Karpas-422 (cell line): ENCODE measurements at regions not wholly inside any gene's neighbourhood (a gene's known extent, or its start where the extent isn't known, plus 50 kb on each side); places are given as distances from the start of the nearest gene placed in this dataset.

Experiments
- DNase-seq: peaks from one replicate; pipeline ENCODE4 v3.0.0-alpha.2; 2015
- H2AFZ ChIP-seq: fragments of 200-600 bp; sonication (generic); 2 replicates; pipeline ENCODE4 v1.6.1; 2014; ENCODE audit warnings: antibody characterized with exemption, low read length, mixed read lengths
- H3K27ac ChIP-seq: fragments of 200-600 bp; sonication (generic); 2 replicates; pipeline ENCODE4 v1.5.1; 2014; ENCODE audit warnings: mild to moderate bottlenecking, low read length, moderate library complexity
- H3K27me3 ChIP-seq: fragments of 200-600 bp; sonication (generic); 2 replicates; pipeline ENCODE4 v1.6.1; 2014; ENCODE audit warnings: low read length, mixed read lengths
- H3K36me3 ChIP-seq: fragments of 200-600 bp; sonication (generic); 2 replicates; pipeline ENCODE4 v1.6.1; 2014; ENCODE audit warnings: low read length, mixed read lengths; ENCODE audit not compliant: insufficient read depth
- H3K4me1 ChIP-seq: fragments of 200-600 bp; sonication (generic); 2 replicates; pipeline ENCODE4 v1.6.1; 2014; ENCODE audit warnings: mild to moderate bottlenecking, low read length, mixed read lengths
- H3K4me2 ChIP-seq: fragments of 200-600 bp; sonication (generic); 2 replicates; pipeline ENCODE4 v1.6.1; 2014; ENCODE audit warnings: low read length, low read depth, mild to moderate bottlenecking; ENCODE audit not compliant: poor library complexity, severe bottlenecking
- H3K4me3 ChIP-seq: fragments of 200-600 bp; sonication (generic); 2 replicates; pipeline ENCODE4 v1.5.1; 2014; ENCODE audit warnings: mild to moderate bottlenecking, antibody characterized with exemption, low read length, mixed read lengths
- H3K79me2 ChIP-seq: fragments of 200-600 bp; sonication (generic); 2 replicates; pipeline ENCODE4 v1.6.1; 2014; ENCODE audit warnings: mild to moderate bottlenecking, low read length, mixed read lengths
- H3K9ac ChIP-seq: fragments of 200-600 bp; sonication (generic); 2 replicates; pipeline ENCODE4 v1.6.0; 2014; ENCODE audit warnings: low read length
- H3K9me2 ChIP-seq: fragments of 200-600 bp; sonication (generic), shearing (Covaris generic); replicated peaks from 2 replicates; pipeline ENCODE4 v1.6.0; 2014; ENCODE audit warnings: mild to moderate bottlenecking, low read length, moderate library complexity; ENCODE audit not compliant: insufficient read depth
- H3K9me3 ChIP-seq: fragments of 300-700, 200-600 bp; sonication (generic); 2 replicates; pipeline ENCODE4 v1.6.1; 2014; ENCODE audit warnings: low read length, mixed read lengths
- H4K20me1 ChIP-seq: fragments of 200-600 bp; sonication (generic); 2 replicates; pipeline ENCODE4 v1.6.1; 2014; ENCODE audit warnings: mild to moderate bottlenecking, antibody characterized with exemption, low read length, low read depth; ENCODE audit not compliant: insufficient read depth

DNA sequence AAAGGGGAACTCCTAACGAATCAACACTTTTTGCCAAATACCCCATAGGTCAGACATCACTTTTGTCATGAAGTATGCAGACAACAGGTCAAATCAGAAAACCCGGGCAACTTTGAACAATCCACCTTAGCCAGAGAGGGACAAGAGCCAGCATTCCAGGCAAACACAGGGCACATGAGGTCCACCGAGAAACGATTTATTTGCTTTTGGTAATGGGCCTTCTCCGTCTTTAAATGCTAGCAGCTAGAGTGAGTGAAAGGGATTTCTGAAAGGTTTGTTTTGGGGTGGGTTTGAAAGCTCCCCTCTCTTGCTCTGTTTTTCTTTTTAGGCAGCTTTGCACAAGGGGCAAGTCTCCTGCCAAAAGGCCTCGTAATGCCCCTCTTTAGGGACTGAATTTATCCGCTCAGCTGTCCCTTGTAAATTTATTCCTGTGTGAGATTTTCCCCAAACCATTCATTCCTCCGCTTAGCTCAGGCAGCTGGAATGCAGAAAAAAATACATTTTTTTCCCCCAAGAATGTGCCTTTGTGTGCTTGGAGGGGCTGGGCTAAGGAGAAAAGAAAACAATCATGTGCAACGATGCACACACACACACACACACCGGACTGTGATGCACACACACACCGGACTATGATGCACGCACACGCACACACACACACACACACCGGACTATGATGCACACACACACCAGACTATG is 196.9 kb downstream of the SNX19 start:
- H3K9ac ChIP-seq = no peak overlapping the region
- H2AFZ ChIP-seq = no peak overlapping the region
- H3K27ac ChIP-seq = no peak overlapping the region
- H3K4me3 ChIP-seq = no peak overlapping the region
- no peaks in the 10 kb centered on the region for H3K4me1 ChIP-seq
- no peaks in the 10 kb centered on the region for H3K27me3 ChIP-seq
- H3K4me2 ChIP-seq = no peak overlapping the region
- H3K9me2 ChIP-seq = no peaks in the 10 kb centered on the region
- no peaks in the 10 kb centered on the region for H3K79me2 ChIP-seq
- no peaks in the 10 kb centered on the region for H3K9me3 ChIP-seq
- H3K36me3 ChIP-seq = no peaks in the 10 kb centered on the region
- no peaks in the 10 kb centered on the region for H4K20me1 ChIP-seq
- DNase-seq = no peak

DNA sequence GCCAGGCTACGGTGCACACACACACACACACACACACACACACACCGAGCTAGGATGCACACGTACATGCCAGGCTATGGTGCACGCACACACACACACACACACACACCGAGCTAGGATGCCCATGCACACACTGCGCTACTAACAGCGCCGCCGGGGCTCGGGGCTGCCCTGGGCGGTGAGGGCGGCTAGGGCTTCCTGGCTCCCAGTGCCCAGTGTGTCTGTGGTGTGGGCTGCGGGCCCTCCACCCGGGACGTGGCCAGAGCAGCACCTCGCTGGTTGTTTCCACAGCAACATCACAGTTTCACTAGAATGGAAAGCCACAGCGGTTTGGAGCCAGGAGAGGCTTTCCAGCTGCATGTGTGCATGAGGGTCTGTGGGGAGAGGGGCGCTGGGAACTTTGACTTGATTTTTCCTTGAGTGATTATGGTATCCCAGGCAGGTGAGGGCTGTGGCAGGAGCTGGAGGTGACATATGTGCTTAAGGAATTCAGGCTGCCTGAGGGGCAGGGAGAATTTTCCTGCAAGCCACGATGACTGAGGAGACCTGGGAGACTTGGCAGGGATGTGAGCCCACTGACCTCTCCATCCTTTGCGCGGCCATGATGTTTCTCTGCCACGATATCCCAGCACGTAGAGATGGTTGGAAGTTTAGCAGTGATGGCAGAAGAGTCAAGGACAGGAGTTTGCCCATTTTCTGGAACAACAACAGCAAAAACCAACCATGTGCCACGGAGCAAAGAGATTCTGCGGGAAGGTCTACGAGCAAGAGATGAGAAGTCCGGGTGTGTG is 195.9 kb downstream of the SNX19 start:
- Histone ChIP-seq H3K9me3 (no peaks in the 10 kb centered on the region), H3K79me2 (no peaks in the 10 kb centered on the region), H2AFZ (no peak overlapping the region), H3K4me2 (no peak overlapping the region), H3K9me2 (no peaks in the 10 kb centered on the region), H3K4me3 (no peak overlapping the region), H3K27me3 (no peaks in the 10 kb centered on the region), H3K4me1 (no peaks in the 10 kb centered on the region), H4K20me1 (no peaks in the 10 kb centered on the region), H3K36me3 (no peaks in the 10 kb centered on the region), H3K9ac (no peak overlapping the region), H3K27ac (no peak overlapping the region)
- no peak for DNase-seq

DNA sequence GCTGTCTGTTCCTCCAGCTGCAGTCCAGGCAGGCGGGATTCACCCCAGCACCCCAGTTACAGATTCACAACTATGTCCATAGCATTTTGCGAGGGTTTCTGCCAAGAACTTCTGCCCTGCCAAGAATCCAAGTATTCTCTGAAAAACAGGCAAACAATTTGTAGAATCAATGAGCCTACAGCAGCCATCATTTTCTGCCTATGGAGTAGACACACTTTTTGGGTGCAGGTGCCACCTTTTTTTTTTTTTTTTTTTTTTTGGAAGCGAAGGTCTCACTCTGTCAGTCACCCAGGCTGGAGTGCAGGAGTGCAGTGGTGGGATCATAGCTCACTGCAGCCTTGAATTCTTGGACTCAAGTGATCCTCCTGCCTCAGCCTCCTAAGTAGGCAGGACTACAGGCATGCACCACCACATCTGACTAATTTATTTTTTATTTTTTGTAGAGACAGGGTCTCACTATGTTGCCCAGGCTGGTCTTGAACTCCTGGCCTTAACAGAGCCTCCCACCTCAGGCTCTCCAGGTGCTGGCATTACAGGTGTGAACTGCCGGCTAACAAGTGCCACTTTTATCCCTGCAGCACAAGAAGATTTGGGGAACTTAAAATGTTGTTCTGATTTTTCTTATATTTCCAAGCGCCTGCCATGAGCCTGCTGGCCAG is 195.1 kb downstream of the SNX19 start:
- no peaks in the 10 kb centered on the region for H4K20me1 ChIP-seq
- no peaks in the 10 kb centered on the region for H3K9me2 ChIP-seq
- no peaks in the 10 kb centered on the region for H3K4me1 ChIP-seq
- no peak overlapping the region for H2AFZ ChIP-seq
- no peaks in the 10 kb centered on the region for H3K79me2 ChIP-seq
- no peaks in the 10 kb centered on the region for H3K9me3 ChIP-seq
- no peaks in the 10 kb centered on the region for H3K27me3 ChIP-seq
- no peak overlapping the region for H3K9ac ChIP-seq
- no peak overlapping the region for H3K4me2 ChIP-seq
- no peak overlapping the region for H3K4me3 ChIP-seq
- no peaks in the 10 kb centered on the region for H3K36me3 ChIP-seq
- DNase-seq = no peak
- no peak overlapping the region for H3K27ac ChIP-seq

- Histone ChIP-seq H3K4me3 (no peak overlapping the region), H3K4me2 (no peak overlapping the region), H3K9me2 (no peaks in the 10 kb centered on the region), H3K4me1 (no peaks in the 10 kb centered on the region), H3K9ac (no peak overlapping the region), H3K27me3 (no peaks in the 10 kb centered on the region), H3K27ac (no peak overlapping the region), H2AFZ (no peak overlapping the region), H3K79me2 (no peaks in the 10 kb centered on the region), H4K20me1 (no peaks in the 10 kb centered on the region), H3K9me3 (no peaks in the 10 kb centered on the region), H3K36me3 (no peaks in the 10 kb centered on the region)
- no peak for DNase-seq
Measured at GRCh38 chr11:130721736-130722135, 194.5 kb downstream of the SNX19 start.

DNA sequence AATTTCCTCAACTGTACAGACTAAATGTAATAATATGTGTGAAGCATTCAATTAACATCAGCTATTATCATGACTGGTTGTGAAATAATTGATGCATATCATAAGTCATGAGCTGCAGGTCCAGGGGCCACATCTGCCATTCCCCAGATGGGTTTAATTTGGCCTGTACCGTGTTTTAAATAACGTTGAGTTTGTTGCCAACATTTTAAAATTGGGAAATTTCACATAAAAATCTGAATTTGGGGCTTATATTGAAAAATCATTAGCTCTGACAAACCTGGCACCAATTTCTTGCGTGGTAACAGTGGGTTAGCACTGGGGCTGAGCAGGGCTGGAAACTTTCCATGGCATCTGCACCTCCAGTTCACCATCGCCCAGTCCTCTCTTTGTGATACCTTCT is 193.9 kb downstream of the SNX19 start:
- H3K9me2 ChIP-seq = no peaks in the 10 kb centered on the region
- DNase-seq = no peak
- no peak overlapping the region for H2AFZ ChIP-seq
- no peak overlapping the region for H3K4me3 ChIP-seq
- H3K4me1 ChIP-seq = no peaks in the 10 kb centered on the region
- no peaks in the 10 kb centered on the region for H4K20me1 ChIP-seq
- no peak overlapping the region for H3K9ac ChIP-seq
- no peak overlapping the region for H3K4me2 ChIP-seq
- H3K79me2 ChIP-seq = no peaks in the 10 kb centered on the region
- no peak overlapping the region for H3K27ac ChIP-seq
- H3K27me3 ChIP-seq = no peaks in the 10 kb centered on the region
- H3K9me3 ChIP-seq = no peaks in the 10 kb centered on the region
- no peaks in the 10 kb centered on the region for H3K36me3 ChIP-seq

- H3K4me3 ChIP-seq = no peak overlapping the region
Measured at GRCh38 chr11:130725421-130726233, 190.7 kb downstream of the SNX19 start.

DNA sequence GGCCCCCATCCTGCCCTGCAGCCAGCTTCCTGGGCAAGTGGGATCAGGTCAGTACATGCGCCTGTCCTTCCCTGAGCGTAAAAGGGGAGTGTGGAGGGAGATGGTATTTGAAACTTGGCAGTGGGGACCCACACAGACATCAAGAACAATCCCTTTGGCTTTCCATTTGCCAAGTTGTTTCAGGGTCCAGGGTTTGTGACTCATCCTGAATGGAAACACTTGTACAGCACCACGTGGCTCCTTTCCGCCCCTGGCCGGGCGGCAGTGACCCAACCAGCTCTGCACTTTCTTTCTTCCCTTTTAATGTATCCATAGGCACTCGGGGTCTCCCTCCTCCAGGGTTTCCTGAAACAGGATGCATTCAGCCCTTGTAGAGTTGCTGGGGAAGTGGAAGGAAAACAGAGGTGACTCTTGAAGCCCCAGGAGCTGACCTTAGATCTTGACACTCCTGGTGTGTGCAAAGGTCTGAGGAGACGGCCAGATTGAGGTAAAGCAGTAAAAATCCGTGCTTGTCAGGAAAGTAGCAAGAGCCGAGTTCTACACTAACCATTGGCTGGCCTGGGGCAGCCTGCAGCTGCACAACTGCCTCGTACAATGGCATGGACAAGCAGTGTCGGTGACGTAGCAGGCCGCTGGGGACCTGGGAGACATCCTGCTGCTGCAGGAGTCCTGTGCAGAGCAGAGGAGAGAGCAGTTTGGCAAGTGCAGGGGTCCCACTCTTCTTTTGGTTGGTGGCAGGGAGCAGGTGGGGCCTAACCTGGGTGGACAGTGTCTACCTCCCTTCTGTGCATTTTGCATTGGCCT is 189.8 kb downstream of the SNX19 start:
- no peak for DNase-seq
- Histone ChIP-seq H3K4me2 (no peak overlapping the region), H3K4me1 (no peaks in the 10 kb centered on the region), H3K36me3 (no peaks in the 10 kb centered on the region), H3K27me3 (no peaks in the 10 kb centered on the region), H4K20me1 (no peaks in the 10 kb centered on the region), H3K27ac (no peak overlapping the region), H2AFZ (no peak overlapping the region), H3K9ac (no peak overlapping the region), H3K9me2 (no peaks in the 10 kb centered on the region), H3K9me3 (no peaks in the 10 kb centered on the region), H3K4me3 (no peak overlapping the region), H3K79me2 (no peaks in the 10 kb centered on the region)

More at GRCh38 chr11:130725421-130726233, 190.7 kb downstream of the SNX19 start:
- no peaks in the 10 kb centered on the region for H3K79me2 ChIP-seq
- H3K9me2 ChIP-seq = no peaks in the 10 kb centered on the region
- H3K27ac ChIP-seq = no peak overlapping the region
- H4K20me1 ChIP-seq = no peaks in the 10 kb centered on the region
- no peak overlapping the region for H3K4me2 ChIP-seq
- no peak for DNase-seq
- H3K9ac ChIP-seq = no peak overlapping the region
- H3K9me3 ChIP-seq = no peaks in the 10 kb centered on the region
- no peaks in the 10 kb centered on the region for H3K27me3 ChIP-seq
- no peak overlapping the region for H2AFZ ChIP-seq
- no peaks in the 10 kb centered on the region for H3K36me3 ChIP-seq
- no peaks in the 10 kb centered on the region for H3K4me1 ChIP-seq
